Activated B cell treated with CpG ODN at 0.5 μM for 24 hours (primary cell): ENCODE measurements at regions not wholly inside any gene's neighbourhood (a gene's known extent, or its start where the extent isn't known, plus 50 kb on each side); places are given as distances from the start of the nearest gene placed in this dataset.

ENCODE experiments used
- ATAC-seq: fragments of 200-7000 bp; cut with Tn5 transposase; one replicate; pipeline ENCODE4 v1.10.0; 2021; ENCODE audit warnings: low read depth, mild to moderate bottlenecking, moderate library complexity
- CTCF ChIA-PET: fragments of 350-600 bp; sonication (Branson Sonifier 250); formaldehyde crosslinking; loops from one replicate; lab custom pipeline; 2021; ENCODE audit warnings: antibody characterized with exemption; lab: Charles Lee
- POLR2A ChIA-PET: fragments of 350-600 bp; sonication (Branson Sonifier 250); formaldehyde crosslinking; loops from one replicate; lab custom pipeline; 2021; ENCODE audit warnings: antibody characterized with exemption; lab: Charles Lee
- DNase-seq: peaks from one replicate; pipeline ENCODE4 v3.0.0; 2022
- H3K27ac Mint-ChIP-seq: one replicate; pipeline ENCODE4 v1.8.0; 2020; ENCODE audit warnings: mixed read lengths
- H3K27me3 Mint-ChIP-seq: one replicate; pipeline ENCODE4 v1.8.0; 2021; ENCODE audit warnings: mixed read lengths
- H3K36me3 Mint-ChIP-seq: one replicate; pipeline ENCODE4 v1.8.0; 2021; ENCODE audit warnings: low read depth, mixed read lengths
- H3K4me1 Mint-ChIP-seq: one replicate; pipeline ENCODE4 v1.8.0; 2021; ENCODE audit warnings: mixed read lengths
- H3K4me3 Mint-ChIP-seq: one replicate; pipeline ENCODE4 v1.8.0; 2020; ENCODE audit warnings: mild to moderate bottlenecking, mixed read lengths
- H3K9me3 Mint-ChIP-seq: one replicate; pipeline ENCODE4 v1.8.0; 2020; ENCODE audit warnings: mixed read lengths
- intact Hi-C: fragments of 100-400 bp; cut with micrococcal nuclease; formaldehyde crosslinking; loops from one replicate; pipeline ENCODE4 v1.15.1; 2024
- TF ChIP-seq, protein P1 (sequence below): fragments of 200-600 bp; IDR thresholded peaks from one replicate; pipeline ENCODE4 v1.8.0; 2022; ENCODE audit warnings: antibody characterized with exemption, mild to moderate bottlenecking

DNA sequence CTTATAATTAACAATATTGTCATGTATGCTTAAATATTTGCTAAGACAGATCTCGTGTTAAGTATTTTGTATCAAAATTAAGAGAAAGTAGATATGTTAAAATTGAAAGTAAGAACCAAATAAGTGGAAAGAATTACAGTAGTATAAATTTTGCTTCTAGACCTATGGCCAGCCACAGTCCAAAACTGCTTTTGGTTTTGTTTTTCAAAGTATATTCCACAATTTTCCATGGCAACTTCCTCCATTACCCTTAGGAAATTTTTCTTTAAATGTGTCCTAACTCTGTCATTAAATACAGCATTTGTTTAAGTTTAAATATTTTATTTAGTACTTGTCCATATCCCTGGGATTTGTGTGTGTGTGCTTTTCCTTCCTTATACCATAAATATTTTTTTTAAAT lies 689.0 kb downstream of the DIAPH3 start:
- no peaks in the 10 kb centered on the region for H3K9me3 Mint-ChIP-seq
- no peaks in the 10 kb centered on the region for H3K36me3 Mint-ChIP-seq
- no peak overlapping the region for H3K4me3 Mint-ChIP-seq
- TF ChIP-seq, protein P1, sequence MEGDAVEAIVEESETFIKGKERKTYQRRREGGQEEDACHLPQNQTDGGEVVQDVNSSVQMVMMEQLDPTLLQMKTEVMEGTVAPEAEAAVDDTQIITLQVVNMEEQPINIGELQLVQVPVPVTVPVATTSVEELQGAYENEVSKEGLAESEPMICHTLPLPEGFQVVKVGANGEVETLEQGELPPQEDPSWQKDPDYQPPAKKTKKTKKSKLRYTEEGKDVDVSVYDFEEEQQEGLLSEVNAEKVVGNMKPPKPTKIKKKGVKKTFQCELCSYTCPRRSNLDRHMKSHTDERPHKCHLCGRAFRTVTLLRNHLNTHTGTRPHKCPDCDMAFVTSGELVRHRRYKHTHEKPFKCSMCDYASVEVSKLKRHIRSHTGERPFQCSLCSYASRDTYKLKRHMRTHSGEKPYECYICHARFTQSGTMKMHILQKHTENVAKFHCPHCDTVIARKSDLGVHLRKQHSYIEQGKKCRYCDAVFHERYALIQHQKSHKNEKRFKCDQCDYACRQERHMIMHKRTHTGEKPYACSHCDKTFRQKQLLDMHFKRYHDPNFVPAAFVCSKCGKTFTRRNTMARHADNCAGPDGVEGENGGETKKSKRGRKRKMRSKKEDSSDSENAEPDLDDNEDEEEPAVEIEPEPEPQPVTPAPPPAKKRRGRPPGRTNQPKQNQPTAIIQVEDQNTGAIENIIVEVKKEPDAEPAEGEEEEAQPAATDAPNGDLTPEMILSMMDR, result no peak
- H3K27me3 Mint-ChIP-seq, result no peaks in the 10 kb centered on the region
- H3K4me1 Mint-ChIP-seq, result no peaks in the 10 kb centered on the region
- no peak for ATAC-seq
- DNase-seq, result no peak
- CTCF ChIA-PET, result no interaction called here
- H3K27ac Mint-ChIP-seq, result no peak overlapping the region
- POLR2A ChIA-PET, result no interaction called here
- intact Hi-C loops, result no loop called here

DNA sequence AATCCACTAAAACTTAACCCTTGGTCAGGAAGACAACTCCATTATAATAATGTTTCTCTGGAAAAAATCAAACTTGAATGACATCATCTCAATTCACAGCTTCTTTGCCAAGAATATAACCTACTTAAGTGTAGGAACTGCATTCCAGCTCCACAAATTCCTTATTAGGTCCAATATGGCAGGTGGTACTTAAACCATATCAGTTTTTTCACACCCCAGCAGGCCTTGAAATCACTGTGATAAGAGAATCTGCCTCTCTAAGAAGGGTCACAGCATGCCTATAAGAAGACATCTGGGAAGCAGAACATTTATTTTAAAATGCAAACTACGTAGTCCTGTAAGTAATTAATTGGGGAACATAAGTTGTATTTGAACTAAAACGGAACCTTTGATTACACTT lies 687.8 kb downstream of the DIAPH3 start:
- Mint-ChIP-seq H3K9me3 (no peaks in the 10 kb centered on the region), H3K36me3 (no peaks in the 10 kb centered on the region), H3K4me1 (no peaks in the 10 kb centered on the region), H3K27ac (no peak overlapping the region), H3K4me3 (no peak overlapping the region), H3K27me3 (no peaks in the 10 kb centered on the region)
- POLR2A ChIA-PET, result no interaction called here
- CTCF ChIA-PET, result no interaction called here
- intact Hi-C loops, result no loop called here
- ATAC-seq (no peak), DNase-seq (no peak)
- TF ChIP-seq, protein P1, result no peak

DNA sequence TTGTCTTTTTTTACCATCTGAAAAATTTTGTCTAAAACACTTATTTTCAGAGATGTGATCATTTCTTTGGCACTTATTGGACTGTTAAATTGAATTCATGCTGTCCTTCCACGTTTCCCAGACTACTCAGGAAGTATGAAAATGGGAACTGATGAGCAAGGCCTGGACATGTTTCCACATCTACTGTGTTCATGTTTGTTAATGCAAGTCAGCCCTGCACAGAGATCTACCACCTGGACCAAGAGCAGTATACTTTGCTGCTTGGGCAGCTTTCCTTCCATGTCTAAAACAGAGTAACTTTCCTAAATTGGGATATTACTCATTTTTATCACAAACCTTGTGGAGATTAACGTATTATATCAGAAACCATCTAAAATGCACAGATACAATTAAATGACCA lies 687.4 kb downstream of the DIAPH3 start:
- DNase-seq, result no peak
- TF ChIP-seq, protein P1, result no peak
- no peaks in the 10 kb centered on the region for H3K27me3 Mint-ChIP-seq
- no peak overlapping the region for H3K4me3 Mint-ChIP-seq
- H3K4me1 Mint-ChIP-seq, result no peaks in the 10 kb centered on the region
- no peaks in the 10 kb centered on the region for H3K36me3 Mint-ChIP-seq
- POLR2A ChIA-PET, result no interaction called here
- CTCF ChIA-PET, result no interaction called here
- intact Hi-C loops, result no loop called here
- ATAC-seq, result no peak
- no peaks in the 10 kb centered on the region for H3K9me3 Mint-ChIP-seq
- H3K27ac Mint-ChIP-seq, result no peak overlapping the region

DNA sequence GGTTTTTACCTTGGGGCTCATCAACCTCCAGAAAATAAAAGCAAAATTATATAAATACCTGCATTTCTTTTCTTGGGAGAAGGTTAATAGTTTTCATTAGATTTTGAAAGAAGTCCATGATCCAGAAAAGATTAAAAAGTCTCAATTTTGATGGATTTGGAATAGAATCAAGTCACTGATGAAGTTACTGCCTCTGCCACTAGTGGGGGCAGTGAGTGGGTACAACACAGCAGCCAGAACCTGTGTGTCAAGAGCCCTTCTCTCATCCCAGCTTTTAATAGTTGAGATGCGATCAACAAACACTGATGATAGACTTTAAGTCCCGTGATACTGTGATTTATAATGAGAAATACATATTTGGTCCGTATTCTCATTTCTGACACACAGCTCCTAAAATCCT lies 686.7 kb downstream of the DIAPH3 start:
- no peaks in the 10 kb centered on the region for H3K9me3 Mint-ChIP-seq
- ATAC-seq, result no peak
- ChIA-PET CTCF (no interaction called here), POLR2A (no interaction called here)
- TF ChIP-seq, protein P1, result no peak
- H3K36me3 Mint-ChIP-seq, result no peaks in the 10 kb centered on the region
- no peak for DNase-seq
- H3K4me3 Mint-ChIP-seq, result no peak overlapping the region
- intact Hi-C loops, result no loop called here
- no peaks in the 10 kb centered on the region for H3K4me1 Mint-ChIP-seq
- no peak overlapping the region for H3K27ac Mint-ChIP-seq
- H3K27me3 Mint-ChIP-seq, result no peaks in the 10 kb centered on the region

DNA sequence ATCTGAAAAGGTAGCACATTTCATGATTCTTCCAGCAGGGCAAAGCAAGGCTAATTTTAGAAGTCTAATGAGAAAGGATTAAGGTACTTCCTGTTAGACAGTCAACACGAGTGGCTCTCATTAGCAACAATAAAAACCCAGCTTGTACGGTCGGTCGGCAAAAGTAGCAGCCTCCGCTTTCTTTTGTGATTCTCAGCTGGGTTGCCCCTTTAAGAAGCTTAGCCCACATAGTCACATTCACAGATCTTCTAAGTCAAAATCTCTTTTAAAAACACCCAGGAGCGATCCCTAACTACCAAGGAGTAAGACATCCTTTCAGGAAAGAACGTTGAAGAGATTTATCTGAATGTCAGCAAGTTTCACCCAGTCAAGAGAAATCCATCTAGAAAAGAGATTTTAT lies 684.8 kb downstream of the DIAPH3 start:
- H3K4me1 Mint-ChIP-seq, result no peaks in the 10 kb centered on the region
- ChIA-PET CTCF (no interaction called here), POLR2A (no interaction called here)
- intact Hi-C loops, result no loop called here
- H3K27ac Mint-ChIP-seq, result no peak overlapping the region
- no peaks in the 10 kb centered on the region for H3K36me3 Mint-ChIP-seq
- no peaks in the 10 kb centered on the region for H3K9me3 Mint-ChIP-seq
- DNase-seq (no peak), ATAC-seq (no peak)
- TF ChIP-seq, protein P1, result no peak
- no peaks in the 10 kb centered on the region for H3K27me3 Mint-ChIP-seq
- H3K4me3 Mint-ChIP-seq, result no peak overlapping the region
